Muscle of back (tissue), 3 donors: ENCODE measurements at regions not wholly inside any gene's neighbourhood (a gene's known extent, or its start where the extent isn't known, plus 50 kb on each side); places are given as distances from the start of the nearest gene placed in this dataset.

Experiments used
- DNase-seq, 3 donors: peaks; one replicate each; pipeline versions ENCODE4 v3.0.0 to v3.0.0-alpha.2; 2013

- no peak for DNase-seq
Measured at GRCh38 chr19:13606156-13606555, 99.9 kb upstream of the CACNA1A start.

DNA sequence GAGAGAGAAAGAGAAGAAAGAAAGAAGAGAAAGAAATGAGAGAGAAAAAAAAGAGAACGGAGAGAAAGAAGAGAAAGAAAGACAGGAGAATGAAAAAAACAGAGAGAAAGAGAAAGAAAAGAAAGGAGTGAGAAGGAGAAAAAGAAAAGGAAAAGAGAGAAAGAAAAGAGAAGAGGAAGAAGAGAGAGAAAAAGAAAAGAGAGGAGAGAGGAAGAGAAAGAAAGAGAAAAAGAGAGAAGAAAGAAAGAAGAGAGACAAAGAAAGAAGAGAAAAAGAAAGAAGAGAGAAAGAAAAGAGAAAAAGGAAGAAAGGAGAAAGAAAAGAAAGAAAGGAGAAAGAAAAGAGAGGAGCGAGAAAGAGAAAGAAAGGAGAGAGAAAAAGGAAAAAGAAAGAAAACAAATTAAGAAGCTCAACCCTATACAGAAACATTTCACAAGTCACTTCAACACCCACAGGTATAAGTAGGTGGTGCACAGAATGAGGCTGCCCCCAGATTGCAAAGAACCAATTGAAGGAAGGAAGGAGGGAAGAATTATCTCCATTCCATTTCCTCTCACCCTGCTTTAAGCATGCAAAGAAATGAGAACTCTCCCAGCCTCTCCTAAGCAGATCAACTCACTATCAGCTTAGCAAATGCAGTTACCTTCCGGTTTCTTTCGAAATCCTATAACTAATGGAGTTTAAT is 98.8 kb upstream of the CACNA1A start:
- no peak for DNase-seq

- no peak for DNase-seq
Measured at GRCh38 chr19:13600802-13601201, 94.5 kb upstream of the CACNA1A start.

DNA sequence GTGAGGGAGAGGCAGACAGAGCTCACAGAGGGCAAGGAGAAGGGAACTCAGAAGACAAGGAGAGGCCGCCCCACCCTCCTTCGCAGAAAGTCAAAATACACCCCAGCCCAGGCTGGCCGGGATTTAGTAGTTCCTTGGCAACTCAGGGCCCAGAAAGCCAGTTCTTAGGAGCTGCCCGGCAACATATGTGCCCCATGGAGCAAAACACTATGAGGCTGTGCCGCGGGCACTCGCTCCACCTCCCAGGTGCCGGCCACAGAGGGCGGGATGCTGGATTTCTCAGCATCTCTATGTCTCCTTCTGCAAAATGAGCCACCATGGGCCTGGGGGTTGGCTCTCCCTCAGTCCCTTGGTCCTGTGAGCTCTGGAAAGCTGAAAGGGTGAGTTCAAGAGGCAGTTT is 93.8 kb upstream of the CACNA1A start:
- DNase-seq = no peak

DNA sequence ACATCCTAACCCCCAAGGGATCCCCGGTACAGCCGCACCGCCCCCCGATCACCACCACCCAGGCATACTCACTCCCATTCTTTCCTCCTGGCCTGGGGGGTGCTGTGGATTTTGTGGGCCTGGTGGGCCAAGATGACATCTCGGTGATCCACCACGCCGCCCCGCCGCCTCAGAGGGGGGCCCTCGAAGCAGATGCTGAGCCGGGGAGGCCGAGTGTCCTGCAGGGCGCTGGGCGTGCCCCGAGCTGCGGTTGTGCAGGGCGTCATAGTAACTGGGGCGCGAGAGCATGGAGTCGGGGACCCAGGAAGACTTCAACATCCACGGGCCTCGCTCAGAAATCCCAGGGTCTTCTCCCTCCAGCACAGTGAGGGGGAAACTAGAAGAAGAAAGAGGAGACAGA is 93.4 kb upstream of the CACNA1A start:
- no peak for DNase-seq

DNA sequence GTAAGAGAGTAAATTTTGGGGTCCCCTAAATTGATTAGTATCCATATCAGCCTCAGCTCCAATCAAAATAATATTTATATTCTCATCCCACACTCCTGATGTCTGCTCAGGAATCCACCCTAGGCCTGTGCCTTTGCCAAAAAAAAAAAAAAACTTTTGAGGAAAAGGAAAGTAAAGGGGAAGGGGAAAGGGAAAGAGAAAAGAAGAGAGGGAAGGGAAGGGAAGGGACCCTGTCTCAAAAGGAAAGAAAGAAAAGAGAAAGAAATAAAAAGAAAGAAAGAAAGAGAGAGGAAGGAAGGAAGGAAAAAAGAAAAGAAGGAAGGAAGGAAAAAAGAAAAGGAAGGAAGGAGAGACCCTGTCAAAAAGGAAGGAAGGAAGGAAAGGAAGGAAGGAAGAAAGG is 91.8 kb upstream of the CACNA1A start:
- no peak for DNase-seq

DNA sequence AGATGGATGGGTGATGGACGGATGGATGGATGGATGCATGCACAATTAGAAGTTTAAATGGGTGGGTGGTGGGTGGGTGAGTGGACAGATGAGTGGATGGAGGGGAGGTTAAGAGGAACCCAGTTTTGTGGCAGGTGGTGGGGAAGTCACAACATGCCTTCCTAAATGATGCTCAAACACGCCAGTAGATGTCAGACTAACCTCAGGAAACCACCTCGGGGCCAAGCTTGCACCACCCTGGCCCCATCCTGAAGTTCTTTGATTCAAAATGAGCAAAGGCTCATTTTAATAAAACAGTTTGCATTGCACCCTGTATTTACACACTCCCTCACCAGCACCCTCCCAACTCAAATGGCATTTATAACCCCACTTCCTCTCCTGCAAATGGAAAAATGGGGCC is 91.4 kb upstream of the CACNA1A start:
- DNase-seq = peak; percentile 55 to 73 (median 65)

DNA sequence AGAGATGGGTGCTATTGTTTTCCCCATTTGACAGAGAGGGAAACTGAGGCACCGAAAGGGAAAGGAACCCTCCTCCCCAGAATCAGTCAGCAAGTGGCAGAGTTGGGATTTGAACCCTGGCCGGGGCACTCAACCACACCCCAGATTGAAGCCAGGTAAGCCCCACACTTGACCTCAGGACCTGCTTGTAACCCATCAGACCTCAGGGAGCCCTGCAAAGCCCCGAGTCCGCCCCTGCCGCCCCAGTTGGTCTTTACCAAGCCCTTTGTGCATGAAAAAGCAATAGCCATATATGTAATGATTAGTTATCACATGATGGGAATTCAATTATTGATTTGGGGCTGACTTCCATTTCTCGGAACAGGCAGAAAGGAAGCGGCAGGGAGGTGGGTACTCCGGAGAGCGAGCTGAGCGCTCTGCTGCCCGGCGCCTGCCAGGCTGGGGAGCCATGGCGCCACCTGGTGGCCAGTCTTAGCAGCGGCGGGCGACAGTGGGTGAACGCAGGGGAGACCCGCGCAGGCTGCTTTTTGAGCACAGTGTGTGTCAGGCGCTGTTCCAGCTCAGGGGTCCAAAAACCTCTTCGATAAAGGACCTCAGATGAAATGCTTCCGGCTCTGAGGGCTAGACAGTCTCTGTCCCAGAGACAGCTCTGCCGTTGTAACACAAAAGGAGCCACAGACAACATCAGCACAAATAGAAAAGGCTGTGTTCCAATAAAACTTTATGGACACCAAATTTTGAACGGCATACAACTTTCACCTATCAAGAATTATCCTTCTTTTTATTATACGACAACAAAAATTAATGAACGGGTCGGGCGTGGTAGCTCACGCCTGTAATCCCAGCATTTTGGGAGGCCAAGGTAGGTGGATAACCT is 82.9 kb upstream of the CACNA1A start:
- DNase-seq = peak; percentile 24 to 74 (median 67)

- DNase-seq = no peak
Measured at GRCh38 chr19:13585512-13585911, 79.2 kb upstream of the CACNA1A start.

- no peak for DNase-seq
Measured at GRCh38 chr19:13583753-13584152, 77.5 kb upstream of the CACNA1A start.

DNA sequence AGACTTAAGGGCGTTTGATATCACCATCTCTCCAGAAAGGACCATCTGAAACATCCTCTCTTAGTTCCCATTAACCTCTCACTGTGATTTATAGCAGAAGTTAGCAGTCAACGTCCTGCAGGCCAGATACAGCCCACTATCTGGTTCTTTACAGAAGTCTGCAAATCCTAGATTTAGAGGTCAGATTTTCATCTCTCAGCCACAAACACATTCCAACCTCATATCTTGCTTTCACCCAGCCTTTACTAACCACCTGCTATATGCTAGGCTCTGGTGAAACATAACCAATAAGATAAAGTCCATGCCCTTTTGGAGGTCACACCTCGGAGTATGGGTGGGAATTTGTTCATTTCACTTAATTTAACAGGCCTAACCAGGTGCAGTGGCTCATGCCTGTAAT is 76.8 kb upstream of the CACNA1A start:
- DNase-seq = no peak

DNA sequence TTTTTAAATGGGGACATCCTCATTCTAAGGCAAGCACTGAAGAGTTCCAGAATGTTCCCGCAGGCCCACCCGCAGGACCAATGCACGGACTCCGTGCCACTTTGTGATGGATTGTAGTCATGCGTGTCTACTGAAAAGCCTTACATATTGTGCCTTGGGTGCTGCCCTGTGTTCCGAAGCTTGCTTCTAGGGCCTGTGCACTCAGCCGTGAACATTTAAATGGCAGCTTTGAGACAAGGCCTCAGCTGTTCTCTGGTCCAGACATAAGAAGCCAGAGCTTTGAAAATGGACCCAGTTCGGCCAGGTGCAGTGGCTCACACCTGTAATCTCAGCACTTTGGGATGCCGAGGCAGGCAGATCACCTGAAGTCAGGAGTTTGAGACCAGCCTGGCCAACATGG is 75.3 kb upstream of the CACNA1A start:
- DNase-seq = no peak

DNA sequence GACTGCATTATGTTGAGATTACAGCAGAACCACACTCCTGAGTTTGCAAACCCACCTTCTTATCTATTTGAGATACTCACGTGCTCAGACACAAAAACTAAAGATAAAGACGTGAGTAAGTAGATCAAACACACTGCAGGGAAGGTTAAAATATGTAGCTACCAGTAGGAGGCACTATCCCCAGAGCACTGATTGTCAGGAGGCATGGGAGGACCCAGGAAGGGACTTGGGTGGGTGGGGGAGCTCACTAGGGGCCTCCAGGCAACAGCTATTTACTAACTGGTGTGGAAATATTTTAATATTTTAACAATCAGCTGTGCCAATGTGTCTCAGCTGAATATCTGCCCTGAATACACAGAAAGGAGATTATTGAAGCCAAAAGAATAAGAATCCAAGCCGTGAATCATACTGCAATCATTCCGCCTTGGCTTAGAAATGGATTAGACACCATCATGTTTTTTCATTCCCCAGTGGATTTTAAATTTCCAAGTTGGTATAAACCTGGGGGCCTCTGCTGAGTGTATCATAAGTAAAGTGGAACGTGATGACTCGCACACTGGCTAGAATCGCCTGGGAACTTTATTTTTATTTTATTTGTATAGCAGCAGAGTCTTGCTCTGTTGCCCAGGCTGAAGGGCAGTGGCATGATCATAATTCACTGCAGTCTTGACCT is 73.2 kb upstream of the CACNA1A start:
- peak in 1 of 3 donors; percentile 22 for DNase-seq

- DNase-seq = no peak
Measured at GRCh38 chr19:13576726-13577125, 70.4 kb upstream of the CACNA1A start.

GRCh38 chr19:13574933-13575332 is 68.7 kb upstream of the CACNA1A start:
- no peak for DNase-seq

DNA sequence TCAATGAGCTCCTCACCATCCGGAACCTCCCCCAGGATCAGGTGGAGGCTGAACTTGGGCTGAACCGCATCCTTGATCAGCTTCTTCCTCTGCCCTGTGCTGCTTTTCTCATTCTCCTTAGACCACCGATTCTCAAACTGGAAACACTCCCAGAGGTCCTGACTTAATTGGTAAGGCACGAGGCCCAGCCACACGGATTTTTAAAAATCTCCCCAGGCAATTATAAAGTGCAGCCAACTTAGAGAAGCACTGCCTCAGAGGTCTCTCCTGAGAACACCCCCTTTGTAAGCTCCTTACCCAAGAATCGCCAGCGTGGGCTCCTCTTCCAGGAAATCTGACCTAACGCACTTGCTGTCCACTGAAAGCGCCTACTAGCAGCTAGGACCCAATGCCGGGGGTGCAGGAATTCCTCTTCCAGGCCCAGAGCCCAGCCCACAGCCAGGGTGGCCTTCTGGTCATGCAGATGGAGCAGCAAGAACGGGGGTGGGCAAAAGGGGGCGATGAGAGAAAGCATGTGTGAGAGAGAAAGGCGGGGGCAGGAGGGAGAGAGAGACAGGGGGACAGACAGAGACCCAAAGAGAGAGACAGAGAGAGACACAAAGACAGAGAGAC is 66.9 kb upstream of the CACNA1A start:
- no peak for DNase-seq

DNA sequence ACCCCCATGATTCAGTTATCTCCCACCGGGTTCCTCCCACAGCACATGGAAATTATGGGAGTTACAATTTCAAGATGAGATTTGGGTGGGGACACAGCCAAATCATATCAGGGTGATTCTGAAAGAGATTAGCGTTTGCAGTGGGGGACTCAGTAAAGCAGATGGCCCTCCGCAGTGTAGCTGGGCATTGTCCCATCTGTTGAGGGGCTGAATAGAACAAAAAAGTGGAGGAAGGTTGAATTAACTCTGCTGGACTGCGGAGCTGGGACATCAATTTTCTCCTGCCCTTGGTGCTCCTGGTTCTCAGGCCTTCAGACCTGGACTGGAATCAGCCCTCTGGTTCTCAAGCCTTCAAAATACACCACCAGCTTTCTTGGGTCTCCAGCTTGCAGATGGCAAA is 55.2 kb upstream of the CACNA1A start:
- no peak for DNase-seq

DNA sequence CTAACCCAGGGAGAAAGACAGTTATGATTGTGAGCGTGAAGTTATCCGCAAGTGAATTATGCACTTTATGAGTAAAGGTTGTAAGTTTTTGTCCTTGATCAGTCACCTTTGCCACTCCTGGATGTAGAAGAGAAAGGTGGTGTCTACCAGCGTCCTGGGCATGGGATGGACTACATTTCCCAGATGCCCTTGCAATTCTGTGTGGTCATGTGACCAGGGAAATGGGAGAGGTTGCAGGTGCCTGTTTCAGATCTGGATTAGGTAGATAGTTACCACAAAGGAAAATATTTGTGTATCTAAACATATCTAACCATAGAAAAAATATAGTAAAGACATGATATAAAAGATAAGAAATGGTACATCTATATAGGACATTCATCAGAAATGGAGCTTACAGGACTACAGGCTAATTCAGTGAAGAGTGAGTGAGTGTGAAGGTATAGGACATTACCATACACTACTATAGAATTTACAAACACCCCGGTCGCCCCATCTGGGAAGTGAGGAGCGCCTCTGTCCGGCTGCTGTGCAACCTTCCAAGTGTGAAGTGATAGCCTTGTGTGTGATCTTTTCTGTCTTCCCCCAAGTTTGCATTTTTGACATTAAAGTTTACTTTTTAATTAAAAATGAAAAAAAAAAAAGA is 51.6 kb upstream of the CACNA1A start:
- DNase-seq = no peak

DNA sequence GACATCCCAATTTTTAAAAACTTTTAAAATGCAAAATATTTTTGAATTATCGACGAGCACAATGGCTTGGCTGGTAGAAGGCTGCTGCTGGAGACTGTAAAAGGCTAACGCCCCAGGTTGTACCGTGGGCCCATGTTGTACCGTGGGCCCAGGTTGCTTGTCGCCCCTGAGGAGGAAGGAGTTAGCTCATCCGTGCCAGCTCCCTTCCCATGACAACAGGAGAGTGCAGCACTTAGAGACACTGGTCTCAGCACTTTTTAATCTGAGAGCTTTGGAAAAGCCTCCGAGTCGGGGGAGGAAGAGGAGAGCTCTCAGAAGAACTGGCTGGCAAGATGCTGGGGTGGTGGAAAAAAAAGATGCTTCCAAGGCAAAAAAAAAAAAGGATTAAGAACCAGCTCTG is 50.3 kb upstream of the CACNA1A start:
- no peak for DNase-seq
